Brain microvascular endothelial cell (primary cell): ENCODE measurements at regions not wholly inside any gene's neighbourhood (a gene's known extent, or its start where the extent isn't known, plus 50 kb on each side); places are given as distances from the start of the nearest gene placed in this dataset.

Experiments used
- DNase-seq: peaks from one replicate; pipeline ENCODE4 v3.0.0-alpha.2; 2020
- H3K27ac ChIP-seq: fragments of 250-450 bp; sonication (Bioruptor Pico); 2 replicates; pipeline ENCODE4 v1.5.1; 2020; ENCODE audit warnings: mild to moderate bottlenecking, moderate library complexity
- H3K27me3 ChIP-seq: fragments of 250-450 bp; sonication (Bioruptor Pico); replicated peaks from 2 replicates; pipeline ENCODE4 v1.5.1; 2020; ENCODE audit warnings: mild to moderate bottlenecking
- H3K36me3 ChIP-seq: fragments of 250-450 bp; sonication (Bioruptor Pico); replicated peaks from 2 replicates; pipeline ENCODE4 v1.5.1; 2020; ENCODE audit warnings: mild to moderate bottlenecking
- H3K4me3 ChIP-seq: 2 replicates; pipeline ENCODE4 v1.5.1; 2011; ENCODE audit warnings: low read depth, mild to moderate bottlenecking, control low read depth, low read length, moderate library complexity
- CTCF ChIP-seq: IDR thresholded peaks from 2 replicates; pipeline ENCODE4 v1.5.1; 2011; ENCODE audit warnings: low read depth, mild to moderate bottlenecking, moderate library complexity, low read length, control low read depth, inconsistent platforms; ENCODE audit errors: missing control alignments
- in situ Hi-C: cut with HindIII; loops from 2 replicates; pipeline ENCODE4 v1.10.0; 2017; ENCODE audit warnings: low sequenced_read_pairs, low pct_ligation_motif_present

GRCh38 chr9:23571414-23572104 is 254.5 kb downstream of the ELAVL2 start:
- Histone ChIP-seq H3K27me3 (no peaks in the 10 kb centered on the region), H3K27ac (no peak overlapping the region), H3K4me3 (no peak overlapping the region), H3K36me3 (no peaks in the 10 kb centered on the region)
- in situ Hi-C loops, result no loop called here
- TF ChIP-seq CTCF, result no peak
- DNase-seq, result no peak

GRCh38 chr9:23573800-23574199 is 252.2 kb downstream of the ELAVL2 start:
- Histone ChIP-seq H3K4me3 (no peak overlapping the region), H3K27ac (no peak overlapping the region), H3K36me3 (no peaks in the 10 kb centered on the region), H3K27me3 (no peaks in the 10 kb centered on the region)
- in situ Hi-C loops, result no loop called here
- no peak for TF ChIP-seq CTCF
- no peak for DNase-seq

- no peak for TF ChIP-seq CTCF
- Histone ChIP-seq H3K4me3 (no peak overlapping the region), H3K36me3 (no peaks in the 10 kb centered on the region), H3K27me3 (no peaks in the 10 kb centered on the region), H3K27ac (no peak overlapping the region)
- in situ Hi-C loops, result no loop called here
- no peak for DNase-seq
These were observed 248.4 kb downstream of the ELAVL2 start for GRCh38 chr9:23577611-23578010.

- Histone ChIP-seq H3K4me3 (no peak overlapping the region), H3K27ac (no peak overlapping the region), H3K36me3 (no peaks in the 10 kb centered on the region), H3K27me3 (no peaks in the 10 kb centered on the region)
- in situ Hi-C loops, result no loop called here
- no peak for DNase-seq
- no peak for TF ChIP-seq CTCF
These were observed 244.1 kb downstream of the ELAVL2 start for GRCh38 chr9:23581931-23582330.

GRCh38 chr9:23582836-23583235 is 243.2 kb downstream of the ELAVL2 start:
- no peak for DNase-seq

More at GRCh38 chr9:23582836-23583235, 243.2 kb downstream of the ELAVL2 start:
- no peak overlapping the region for H3K4me3 ChIP-seq
- no peak overlapping the region for H3K27ac ChIP-seq
- in situ Hi-C loops, result no loop called here
- no peaks in the 10 kb centered on the region for H3K27me3 ChIP-seq
- no peaks in the 10 kb centered on the region for H3K36me3 ChIP-seq
- TF ChIP-seq CTCF, result no peak
